Ovary (tissue), 3 donors: ENCODE measurements at regions not wholly inside any gene's neighbourhood (a gene's known extent, or its start where the extent isn't known, plus 50 kb on each side); places are given as distances from the start of the nearest gene placed in this dataset.
"Not testable (repeated sequence)": the region's sequence is repeated elsewhere in the genome, so short reads cannot be mapped to it uniquely, and the experiment has no call there.

Experiments used
- CTCF ChIP-seq, 3 donors: fragments of 450-650 bp in 2 of 3; fragments of 200-600 bp in 1 of 3; IDR thresholded peaks; one replicate each; pipeline versions ENCODE4 v1.5.1 to v1.8.0; 2016 to 2022; ENCODE audit warnings: antibody characterized with exemption in 3 of 3, mild to moderate bottlenecking in 1 of 3
- EP300 ChIP-seq: sonication (generic); formaldehyde crosslinking; IDR thresholded peaks from one replicate; pipeline ENCODE4 v1.6.1; 2017; ENCODE audit warnings: antibody characterized with exemption
- POLR2A ChIP-seq: fragments of 450-650 bp; IDR thresholded peaks from one replicate; pipeline ENCODE4 v1.6.1; 2017; ENCODE audit warnings: antibody characterized with exemption, mild to moderate bottlenecking, moderate library complexity
- donor health status: DM: no; HTN: no; CAD: no.

- TF ChIP-seq EP300; POLR2A; CTCF (IDR thresholded peaks at IDR 0.05): not testable (repeated sequence)
Measured at GRCh38 chr4:72636866-72637265, 67.8 kb upstream of the ADAMTS3 start.
